COLO668 (cell line): ENCODE measurements at regions not wholly inside any gene's neighbourhood (a gene's known extent, or its start where the extent isn't known, plus 50 kb on each side); places are given as distances from the start of the nearest gene placed in this dataset.
"Not testable (repeated sequence)": the region's sequence is repeated elsewhere in the genome, so short reads cannot be mapped to it uniquely, and the experiment has no call there.

ENCODE experiments used
- DNase-seq: peaks from one replicate; lab custom pipeline; 2025; ENCODE audit not compliant: unreplicated experiment; lab: John Stamatoyannopoulos, UW

- no peak for DNase-seq
Measured at GRCh38 chr5:3167473-3167872, 416.0 kb upstream of the IRX2 start.

GRCh38 chr5:3163626-3164025, 412.1 kb upstream of the IRX2 start:
- DNase-seq: no peak

DNA sequence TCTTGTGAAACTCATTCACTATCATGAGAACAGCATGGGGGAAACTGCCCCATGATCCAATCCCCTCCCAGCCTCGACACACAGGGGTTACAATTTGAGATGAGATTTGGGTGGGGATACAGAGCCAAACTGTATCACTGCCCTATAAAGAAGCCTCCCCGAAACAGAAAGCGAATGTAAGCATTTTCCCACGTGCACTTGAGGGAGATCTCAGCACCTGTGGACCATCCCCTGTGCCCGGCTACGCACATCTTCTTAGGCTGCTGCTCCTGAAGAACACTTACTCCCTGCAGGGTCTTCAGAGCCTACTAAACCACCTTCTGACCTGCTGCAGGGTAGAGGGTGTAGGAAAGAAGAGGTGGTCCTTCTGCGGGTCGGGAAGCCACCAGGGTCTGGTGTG, 410.2 kb upstream of the IRX2 start:
- no peak for DNase-seq

GRCh38 chr5:3157214-3157613, 405.7 kb upstream of the IRX2 start:
- DNase-seq: no peak

GRCh38 chr5:3155717-3156116, 404.2 kb upstream of the IRX2 start:
- no peak for DNase-seq

DNA sequence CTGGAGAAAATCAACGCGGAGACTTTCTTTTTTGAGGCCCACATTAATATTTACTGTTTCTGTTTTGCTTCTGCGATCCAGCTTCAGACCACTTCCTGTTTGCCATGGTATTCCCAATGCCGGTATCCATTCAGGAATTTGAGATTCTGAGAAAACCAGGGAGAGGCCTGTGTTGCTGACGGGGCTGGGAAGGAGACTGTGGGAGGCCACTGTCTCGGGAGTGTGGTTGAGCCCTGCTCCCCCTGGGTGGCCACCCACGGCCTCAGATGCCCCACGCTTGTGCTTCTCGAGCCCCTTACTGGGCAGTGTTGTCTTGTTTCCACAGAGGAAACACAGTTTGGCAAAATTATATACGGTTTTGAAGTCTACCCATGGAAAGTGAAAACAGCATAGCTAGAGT, 403.6 kb upstream of the IRX2 start:
- no peak for DNase-seq

DNA sequence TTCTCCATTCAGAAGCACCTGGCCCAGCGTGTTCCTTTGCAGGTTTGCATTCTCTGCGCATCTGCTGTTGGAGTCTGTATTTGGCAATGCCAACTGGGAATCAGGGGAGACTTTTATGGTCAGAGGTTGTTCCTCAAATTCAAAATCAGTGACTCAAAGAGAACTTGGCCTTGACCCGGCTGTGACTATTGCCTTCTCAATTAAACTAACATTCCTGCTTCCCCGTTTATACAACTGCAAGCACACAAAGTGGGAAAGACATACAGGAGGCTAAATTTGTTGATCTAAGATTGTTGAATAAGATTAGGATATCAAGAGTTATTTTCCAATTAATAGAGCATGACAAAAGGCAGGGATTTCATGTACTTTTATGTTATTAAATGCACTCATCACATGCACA, 402.4 kb upstream of the IRX2 start:
- DNase-seq: no peak

GRCh38 chr5:3153226-3153858, 401.9 kb upstream of the IRX2 start:
- no peak for DNase-seq

GRCh38 chr5:3149899-3150298, 398.4 kb upstream of the IRX2 start:
- no peak for DNase-seq

- DNase-seq: not testable (repeated sequence)
Measured at GRCh38 chr5:3147405-3147804, 395.9 kb upstream of the IRX2 start.

DNA sequence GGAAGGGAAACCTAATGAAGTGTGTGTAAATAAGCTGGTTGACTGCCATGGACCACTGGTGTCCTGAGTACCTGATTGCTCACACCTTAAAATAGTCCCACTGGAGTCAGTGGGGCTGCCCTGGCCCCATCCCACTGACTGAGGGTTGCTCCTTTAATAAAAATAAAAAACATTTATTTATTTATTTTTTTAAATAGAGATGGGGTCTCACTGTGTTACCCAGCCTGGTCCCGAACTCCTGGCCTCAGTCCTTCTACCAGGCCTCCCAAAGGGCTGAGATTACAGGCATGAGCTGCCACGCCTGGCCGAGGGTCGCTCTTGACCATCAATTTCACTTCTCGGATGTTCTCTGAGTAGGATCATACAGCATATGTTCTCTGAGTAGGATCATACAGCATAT, 394.2 kb upstream of the IRX2 start:
- no peak for DNase-seq

DNA sequence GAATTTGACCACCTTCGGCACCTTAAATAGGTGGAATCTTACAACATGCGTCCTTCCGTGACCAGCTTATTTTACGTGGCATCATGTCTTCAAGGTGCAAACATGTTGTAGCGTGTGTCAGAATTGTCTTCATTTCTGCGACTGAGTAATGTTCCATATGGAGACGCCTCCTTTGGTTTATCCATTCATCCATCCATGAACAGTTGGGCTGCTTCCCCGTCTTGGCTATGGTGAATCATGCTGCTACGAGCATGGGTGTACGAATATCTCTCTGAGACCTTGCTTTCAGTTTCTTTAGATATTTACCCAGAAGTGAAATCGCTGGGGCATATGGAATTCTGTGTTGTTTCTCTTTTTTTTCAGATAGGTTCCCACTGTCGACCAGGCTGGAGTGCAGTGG, 391.9 kb upstream of the IRX2 start:
- no peak for DNase-seq

GRCh38 chr5:3142261-3143027, 391.0 kb upstream of the IRX2 start:
- DNase-seq: no peak

- no peak for DNase-seq
Measured at GRCh38 chr5:3140117-3140516, 388.6 kb upstream of the IRX2 start.

DNA sequence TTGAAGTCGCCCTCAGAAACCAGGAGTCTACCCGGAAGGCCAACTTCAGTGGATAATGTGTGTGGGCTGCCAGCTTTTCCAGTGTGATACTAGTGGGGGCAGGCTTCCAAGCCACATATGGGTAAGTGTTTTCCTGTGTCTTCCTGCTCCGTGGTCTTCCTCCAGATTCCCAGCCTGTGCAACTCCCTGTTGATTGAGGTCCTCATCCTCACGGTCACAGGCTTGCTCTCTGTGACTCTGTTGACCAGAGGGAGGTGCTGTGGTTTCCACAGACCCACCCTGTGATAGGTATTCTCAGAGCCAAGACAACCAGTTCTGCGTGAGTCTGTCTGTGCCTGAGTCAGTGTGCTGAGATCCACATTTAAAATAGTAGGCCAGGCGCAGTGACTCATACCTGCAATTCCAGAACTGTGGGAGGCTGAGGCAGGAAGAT, 388.0 kb upstream of the IRX2 start:
- DNase-seq: no peak

DNA sequence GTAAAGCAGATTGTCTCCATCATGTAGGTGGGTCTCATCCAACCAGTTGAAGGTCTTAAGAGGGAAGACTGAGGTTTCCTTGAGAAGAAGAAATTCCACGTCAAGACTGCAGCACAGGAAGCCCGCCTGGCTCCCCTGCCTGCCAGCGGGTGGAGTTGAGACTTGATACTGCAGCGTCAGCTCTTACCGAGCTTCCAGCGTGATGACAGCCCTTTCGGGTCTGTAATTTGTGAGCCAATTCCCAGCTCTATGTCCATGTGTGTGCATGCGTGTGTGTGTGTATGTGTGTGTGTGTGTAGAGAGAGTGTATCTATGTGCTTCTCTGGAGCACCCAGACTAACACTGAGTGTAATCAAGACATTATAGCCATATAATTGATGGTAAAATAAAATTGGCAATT, 379.7 kb upstream of the IRX2 start:
- no peak for DNase-seq

DNA sequence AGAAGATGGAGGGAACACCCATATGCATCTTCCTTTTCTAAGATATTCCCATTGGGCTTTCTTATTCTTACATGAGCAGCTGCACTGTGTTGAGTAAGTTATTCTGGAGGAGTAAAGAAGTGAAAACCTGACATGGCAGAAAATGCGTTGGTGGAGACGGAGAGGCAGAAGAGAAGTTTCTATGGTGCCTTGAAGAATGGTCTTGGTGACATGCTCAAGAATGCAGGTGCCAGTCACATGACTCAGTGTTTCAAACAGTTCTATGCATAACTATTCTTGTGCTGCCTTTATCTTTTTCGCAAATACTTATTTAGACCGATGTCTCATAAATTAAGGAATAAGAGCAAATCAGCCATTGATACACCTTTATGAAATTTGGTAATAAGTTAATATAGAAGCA, 377.8 kb upstream of the IRX2 start:
- no peak for DNase-seq

GRCh38 chr5:3127423-3127911, 376.0 kb upstream of the IRX2 start:
- DNase-seq: no peak

GRCh38 chr5:3126639-3127038, 375.2 kb upstream of the IRX2 start:
- no peak for DNase-seq

DNA sequence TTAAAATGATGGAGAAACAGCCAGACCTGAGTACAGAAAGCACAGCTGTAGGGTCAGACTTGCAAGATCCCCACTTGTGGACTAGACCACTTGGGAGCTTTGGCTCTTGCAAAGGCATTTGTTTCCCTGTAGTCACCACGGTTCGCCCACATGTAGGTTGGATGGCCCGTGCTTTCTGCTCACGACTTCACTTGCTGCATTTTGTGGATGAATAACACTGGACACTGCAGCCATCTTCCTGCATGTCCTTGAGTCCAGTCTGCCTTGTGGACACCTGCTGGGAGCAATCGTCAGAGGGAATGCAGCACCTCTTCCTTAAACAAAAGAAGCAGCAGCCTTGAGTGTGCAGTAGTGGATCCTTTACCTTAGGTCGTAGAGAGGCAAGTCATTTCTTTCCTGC, 372.9 kb upstream of the IRX2 start:
- DNase-seq: no peak

DNA sequence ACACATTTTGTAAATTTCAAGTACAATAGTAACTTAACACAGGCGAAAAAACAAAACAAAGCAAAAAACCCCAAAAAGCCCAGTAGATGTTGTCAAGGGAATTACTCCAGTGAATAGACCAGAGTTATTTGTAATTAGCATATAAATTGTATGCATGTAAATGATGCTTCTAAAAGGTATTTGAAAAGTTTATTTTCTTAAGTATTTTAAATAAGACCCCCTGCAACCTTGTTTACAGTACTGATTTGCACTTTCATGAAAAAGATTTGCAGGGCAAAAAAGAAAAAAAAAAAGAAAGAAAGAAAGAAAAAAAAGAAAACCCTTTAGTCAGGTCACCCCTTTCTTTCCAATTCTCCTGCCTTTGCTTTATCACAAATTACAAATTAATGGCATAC, 372.3 kb upstream of the IRX2 start:
- DNase-seq: no peak

DNA sequence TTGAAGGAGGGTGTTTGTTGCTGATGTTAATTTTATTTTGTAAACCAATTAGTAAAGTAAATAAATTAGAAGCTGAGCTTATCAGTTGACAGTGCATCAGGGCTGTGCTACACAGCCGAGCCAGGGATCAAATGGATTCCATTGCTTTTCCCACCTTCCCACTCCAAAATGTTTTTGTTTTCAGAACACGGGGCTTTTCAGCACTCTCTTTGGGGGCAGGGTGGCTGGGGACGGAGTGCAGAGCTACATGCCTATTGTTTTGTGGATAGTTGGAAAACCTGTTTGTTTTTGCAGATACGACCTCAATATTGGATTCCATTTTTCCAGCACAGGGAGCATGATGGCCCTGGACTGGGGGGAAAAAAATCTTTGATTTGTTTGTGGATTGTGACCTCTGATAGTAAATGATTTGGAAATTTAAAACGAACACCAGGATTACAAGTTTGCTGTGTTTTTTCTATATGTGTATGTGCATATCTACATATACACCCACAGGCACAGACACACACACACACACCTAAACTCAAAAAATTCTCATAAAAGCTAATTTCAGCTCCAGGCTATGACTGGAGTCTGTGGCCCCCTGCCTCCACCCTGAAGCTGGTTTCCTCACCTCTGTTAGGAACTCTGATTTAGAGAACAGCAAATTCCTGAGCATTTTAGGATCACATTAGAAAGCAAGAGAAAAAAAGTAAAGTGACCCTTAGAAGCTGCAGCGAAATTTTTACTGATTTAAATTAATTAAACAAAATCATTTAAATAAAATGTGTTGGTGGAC, 371.7 kb upstream of the IRX2 start:
- no peak for DNase-seq
